ENCODE measurements at regions not wholly inside any gene's neighbourhood (a gene's known extent, or its start where the extent isn't known, plus 50 kb on each side); places are given as distances from the start of the nearest gene placed in this dataset.

DNA sequence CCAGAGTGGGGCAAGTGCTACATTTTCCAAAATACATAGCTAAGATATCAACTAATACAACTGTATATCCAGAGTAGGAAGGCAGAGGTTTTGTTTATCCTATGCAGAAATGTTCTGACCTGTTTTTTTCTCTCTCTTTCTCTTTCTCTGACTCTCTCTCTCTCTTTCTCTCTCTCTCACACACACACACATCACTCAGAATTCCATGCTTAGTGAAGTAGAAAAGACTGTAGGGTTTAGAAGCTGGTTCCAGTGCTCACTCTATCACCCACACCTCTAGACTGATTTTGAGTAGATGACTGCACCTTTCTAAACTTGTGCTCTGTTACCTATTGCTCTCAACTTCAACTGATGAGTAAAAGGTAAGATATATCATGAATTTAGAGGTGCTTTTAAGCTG is 356.7 kb downstream of the LRIG3 start:
- no peak for DNase-seq
- intact Hi-C loops (cut with DNase I; ENCODE audit: low total_unique reads), result no loop called here
- H3K27ac ChIP-seq, result no peak overlapping the region
- H3K27me3 ChIP-seq, result no peaks in the 10 kb centered on the region
- no peaks in the 10 kb centered on the region for H3K36me3 ChIP-seq
- H3K9me3 ChIP-seq, result no peaks in the 10 kb centered on the region
- TF ChIP-seq, protein P1, sequence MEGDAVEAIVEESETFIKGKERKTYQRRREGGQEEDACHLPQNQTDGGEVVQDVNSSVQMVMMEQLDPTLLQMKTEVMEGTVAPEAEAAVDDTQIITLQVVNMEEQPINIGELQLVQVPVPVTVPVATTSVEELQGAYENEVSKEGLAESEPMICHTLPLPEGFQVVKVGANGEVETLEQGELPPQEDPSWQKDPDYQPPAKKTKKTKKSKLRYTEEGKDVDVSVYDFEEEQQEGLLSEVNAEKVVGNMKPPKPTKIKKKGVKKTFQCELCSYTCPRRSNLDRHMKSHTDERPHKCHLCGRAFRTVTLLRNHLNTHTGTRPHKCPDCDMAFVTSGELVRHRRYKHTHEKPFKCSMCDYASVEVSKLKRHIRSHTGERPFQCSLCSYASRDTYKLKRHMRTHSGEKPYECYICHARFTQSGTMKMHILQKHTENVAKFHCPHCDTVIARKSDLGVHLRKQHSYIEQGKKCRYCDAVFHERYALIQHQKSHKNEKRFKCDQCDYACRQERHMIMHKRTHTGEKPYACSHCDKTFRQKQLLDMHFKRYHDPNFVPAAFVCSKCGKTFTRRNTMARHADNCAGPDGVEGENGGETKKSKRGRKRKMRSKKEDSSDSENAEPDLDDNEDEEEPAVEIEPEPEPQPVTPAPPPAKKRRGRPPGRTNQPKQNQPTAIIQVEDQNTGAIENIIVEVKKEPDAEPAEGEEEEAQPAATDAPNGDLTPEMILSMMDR (IDR thresholded peaks at IDR 0.05), result no peak
- peaks cover 0 to 18% (median 5%) of the 10 kb centered on the region in 4 donors for H3K4me1 ChIP-seq
- no peak overlapping the region for H3K4me3 ChIP-seq

GRCh38 chr12:58564721-58565120 is 355.6 kb downstream of the LRIG3 start:
- no peaks in the 10 kb centered on the region for H3K36me3 ChIP-seq
- no peaks in the 10 kb centered on the region for H3K27me3 ChIP-seq
- H3K9me3 ChIP-seq, result no peaks in the 10 kb centered on the region
- TF ChIP-seq, protein P1 (IDR thresholded peaks at IDR 0.05), result no peak
- H3K4me1 ChIP-seq, result peaks cover 0 to 18% (median 5%) of the 10 kb centered on the region in 4 donors
- H3K27ac ChIP-seq, result no peak overlapping the region
- intact Hi-C loops (cut with DNase I; ENCODE audit: low total_unique reads), result no loop called here
- no peak for DNase-seq
- no peak overlapping the region for H3K4me3 ChIP-seq

DNA sequence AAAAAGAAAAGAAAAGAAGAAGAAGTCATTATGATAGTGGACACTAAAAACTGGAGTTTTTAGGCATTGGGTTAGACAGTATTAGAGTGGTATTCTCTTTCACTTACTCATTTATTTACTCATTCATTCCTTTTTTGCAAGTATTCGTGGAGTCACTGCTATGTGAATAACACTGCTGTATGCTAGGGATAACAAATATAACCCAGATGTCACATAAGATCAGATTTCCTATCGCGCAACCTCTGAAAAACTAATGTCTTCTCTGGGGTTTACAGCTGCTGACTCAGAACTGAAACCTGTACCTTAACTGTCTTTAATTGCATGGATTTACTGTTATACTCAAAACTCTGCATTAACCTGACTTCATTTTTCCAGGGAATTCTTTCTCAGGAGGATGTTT is 353.7 kb downstream of the LRIG3 start:
- Histone ChIP-seq H3K36me3 (no peaks in the 10 kb centered on the region), H3K27me3 (no peaks in the 10 kb centered on the region), H3K27ac (no peak overlapping the region), H3K4me3 (no peak overlapping the region), H3K9me3 (no peaks in the 10 kb centered on the region), H3K4me1 (peaks cover 0 to 18% (median 5%) of the 10 kb centered on the region in 4 donors)
- intact Hi-C loops (cut with DNase I; ENCODE audit: low total_unique reads), result no loop called here
- DNase-seq, result no peak
- TF ChIP-seq, protein P1 (IDR thresholded peaks at IDR 0.05), result no peak

DNA sequence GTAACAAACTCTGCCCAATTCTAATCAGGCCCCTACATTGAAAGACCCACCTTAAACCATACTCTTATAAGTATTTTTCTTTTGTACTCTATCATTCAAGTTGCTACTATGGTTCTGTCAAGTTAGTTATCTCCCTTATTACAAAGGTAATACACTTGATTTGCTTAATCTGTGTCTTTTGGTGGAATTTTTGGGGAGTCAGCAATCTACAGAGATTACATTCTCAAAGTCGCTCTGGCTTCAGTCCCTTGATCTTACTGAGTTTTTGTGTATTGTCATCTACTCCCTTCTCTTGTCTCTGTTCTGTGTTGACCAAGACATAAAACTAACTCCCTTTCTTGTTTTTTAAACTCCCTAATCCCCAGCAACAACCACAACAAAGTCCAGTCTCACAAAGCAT is 353.1 kb downstream of the LRIG3 start:
- no peaks in the 10 kb centered on the region for H3K27me3 ChIP-seq
- intact Hi-C loops (cut with DNase I; ENCODE audit: low total_unique reads), result no loop called here
- H3K36me3 ChIP-seq, result no peaks in the 10 kb centered on the region
- no peak overlapping the region for H3K4me3 ChIP-seq
- TF ChIP-seq, protein P1 (IDR thresholded peaks at IDR 0.05), result no peak
- peaks cover 0 to 18% (median 5%) of the 10 kb centered on the region in 4 donors for H3K4me1 ChIP-seq
- no peaks in the 10 kb centered on the region for H3K9me3 ChIP-seq
- H3K27ac ChIP-seq, result no peak overlapping the region
- no peak for DNase-seq

GRCh38 chr12:58570411-58570810 is 349.9 kb downstream of the LRIG3 start:
- TF ChIP-seq, protein P1 (IDR thresholded peaks at IDR 0.05), result no peak
- no peak overlapping the region for H3K27ac ChIP-seq
- peaks cover 0 to 9% (median 0%) of the 10 kb centered on the region in 4 donors for H3K4me1 ChIP-seq
- intact Hi-C loops (cut with DNase I; ENCODE audit: low total_unique reads), result no loop called here
- DNase-seq, result no peak
- H3K9me3 ChIP-seq, result no peaks in the 10 kb centered on the region
- H3K4me3 ChIP-seq, result no peak overlapping the region
- no peaks in the 10 kb centered on the region for H3K27me3 ChIP-seq
- H3K36me3 ChIP-seq, result no peaks in the 10 kb centered on the region

- TF ChIP-seq, protein P1 (IDR thresholded peaks at IDR 0.05), result no peak
- intact Hi-C loops (cut with DNase I; ENCODE audit: low total_unique reads), result no loop called here
- H3K27me3 ChIP-seq, result no peaks in the 10 kb centered on the region
- peaks cover 0 to 9% (median 0%) of the 10 kb centered on the region in 4 donors for H3K4me1 ChIP-seq
- no peak overlapping the region for H3K4me3 ChIP-seq
- H3K36me3 ChIP-seq, result no peaks in the 10 kb centered on the region
- no peak for DNase-seq
- no peak overlapping the region for H3K27ac ChIP-seq
- H3K9me3 ChIP-seq, result no peaks in the 10 kb centered on the region
These were observed 345.0 kb downstream of the LRIG3 start for GRCh38 chr12:58575256-58575655.
